GM19328 (cell line): ENCODE measurements at regions not wholly inside any gene's neighbourhood (a gene's known extent, or its start where the extent isn't known, plus 50 kb on each side); places are given as distances from the start of the nearest gene placed in this dataset.

Source experiments
- ATAC-seq: cut with Tn5 transposase; IDR thresholded peaks from one replicate; pipeline ENCODE4 v1.9.1; 2021; ENCODE audit warnings: mild to moderate bottlenecking, moderate library complexity; ENCODE audit not compliant: unreplicated experiment

DNA sequence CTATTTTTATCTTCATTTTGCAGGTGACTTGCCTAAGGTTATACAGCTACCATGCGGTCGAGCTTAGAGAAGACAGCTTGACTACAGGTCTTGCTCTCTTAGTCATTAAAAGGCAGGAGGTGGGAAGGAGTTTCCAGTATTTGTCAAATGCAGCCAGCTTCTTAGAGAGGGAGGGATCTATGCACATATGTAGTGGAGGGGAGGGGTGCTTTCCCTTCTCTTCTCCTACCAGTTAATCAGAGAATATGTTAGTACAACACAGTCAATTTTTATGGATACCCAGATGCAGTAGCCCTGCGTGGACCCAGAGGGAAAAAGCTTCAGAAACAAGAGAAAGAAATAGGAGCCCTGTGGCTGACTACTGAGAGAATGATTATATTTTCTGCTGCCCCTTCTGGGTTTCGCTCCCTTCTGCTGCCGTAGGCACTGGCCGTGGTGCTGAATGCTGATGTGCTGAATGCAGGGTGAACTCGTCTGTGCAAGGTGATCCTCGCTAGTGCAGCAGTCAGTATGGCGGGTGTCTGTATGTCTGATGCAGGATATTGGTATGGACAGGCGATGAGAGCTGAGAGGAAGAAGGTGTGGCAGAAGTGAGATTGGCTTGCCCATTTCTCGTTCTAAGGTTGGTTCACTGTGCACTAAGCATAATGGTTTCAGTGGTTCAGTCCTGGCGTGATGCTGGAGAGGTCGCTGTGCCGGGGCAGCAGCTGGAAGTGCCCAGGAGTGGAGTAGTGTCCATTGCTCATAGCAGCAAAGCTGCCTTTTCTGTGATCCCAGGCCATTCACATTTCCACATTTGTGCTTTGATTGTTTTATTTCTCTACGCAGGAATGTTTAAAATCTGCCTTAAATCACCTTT, 189.2 kb upstream of the PODXL start:
- ATAC-seq, result no peak

DNA sequence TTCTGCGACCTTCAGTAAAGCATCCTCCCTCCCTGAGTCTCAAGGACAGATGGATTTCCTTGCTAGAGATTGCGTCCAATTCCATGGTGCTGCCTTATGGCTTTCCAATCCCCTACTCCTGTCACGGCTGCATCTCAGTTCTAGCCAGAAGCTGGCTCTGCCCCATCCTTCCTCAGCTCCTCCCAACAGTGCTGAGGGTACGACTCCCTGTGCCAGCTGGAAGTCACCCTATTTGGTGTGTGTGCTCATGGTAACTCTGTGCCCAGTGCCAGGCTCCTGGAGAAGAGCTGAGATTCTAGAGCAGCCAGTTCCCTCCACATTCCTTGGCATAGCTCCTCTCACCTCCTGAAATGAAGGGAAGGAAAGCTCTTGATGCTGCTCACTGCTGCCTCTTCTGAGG, 185.0 kb upstream of the PODXL start:
- no peak for ATAC-seq

DNA sequence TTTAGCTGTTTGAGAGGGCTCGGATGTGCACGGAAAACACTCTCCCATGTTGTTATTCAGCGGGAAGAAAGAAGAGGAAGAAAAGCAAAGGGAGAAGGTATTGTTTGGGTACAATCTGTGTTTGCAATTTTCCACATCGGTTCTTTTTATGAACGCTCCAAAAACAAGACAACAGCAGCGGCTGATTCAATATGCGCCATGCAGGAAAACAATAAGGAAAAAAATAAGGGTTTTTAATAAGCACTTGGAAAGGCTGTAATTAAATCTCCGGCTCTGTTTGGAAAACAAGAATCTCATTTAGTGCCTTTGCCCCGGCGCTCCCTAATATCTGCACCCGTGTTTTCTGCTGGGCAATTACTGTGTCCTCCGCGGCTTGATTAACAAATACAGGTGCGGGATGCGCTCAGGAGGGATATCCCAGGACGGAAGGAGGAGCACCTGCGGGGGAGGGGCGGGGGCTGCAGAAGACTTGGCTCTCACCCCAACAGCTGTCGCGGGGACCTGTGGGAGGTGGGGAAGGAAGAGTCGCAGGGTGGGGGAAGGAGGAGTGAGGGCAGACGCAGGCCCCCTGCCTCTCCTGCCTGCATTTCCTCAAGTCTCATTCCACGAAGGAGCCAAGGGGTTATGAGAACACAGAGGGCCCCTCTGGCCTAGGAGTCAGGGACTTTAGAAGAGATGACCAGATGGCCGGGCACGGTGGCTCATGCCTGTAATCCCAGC, 181.5 kb upstream of the PODXL start:
- no peak for ATAC-seq

DNA sequence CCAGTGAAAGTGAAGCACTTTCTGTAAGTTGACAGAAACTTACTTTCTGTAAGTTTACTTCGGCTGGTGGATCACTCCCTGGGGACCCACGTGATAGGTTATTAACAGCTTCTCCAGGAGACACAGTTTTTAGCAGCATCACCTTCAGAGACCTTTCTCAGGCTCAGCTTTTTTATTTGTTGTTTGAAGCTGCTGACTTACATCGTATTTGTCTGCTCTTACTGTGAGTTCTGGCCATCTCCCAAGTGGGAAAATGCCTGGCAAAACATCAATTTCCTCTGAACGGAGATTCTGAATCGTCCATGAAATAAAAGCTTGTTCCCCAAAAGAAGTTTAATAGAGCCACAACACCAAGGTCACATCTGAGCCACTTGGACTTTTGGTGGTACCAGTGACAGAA, 178.7 kb upstream of the PODXL start:
- no peak for ATAC-seq

DNA sequence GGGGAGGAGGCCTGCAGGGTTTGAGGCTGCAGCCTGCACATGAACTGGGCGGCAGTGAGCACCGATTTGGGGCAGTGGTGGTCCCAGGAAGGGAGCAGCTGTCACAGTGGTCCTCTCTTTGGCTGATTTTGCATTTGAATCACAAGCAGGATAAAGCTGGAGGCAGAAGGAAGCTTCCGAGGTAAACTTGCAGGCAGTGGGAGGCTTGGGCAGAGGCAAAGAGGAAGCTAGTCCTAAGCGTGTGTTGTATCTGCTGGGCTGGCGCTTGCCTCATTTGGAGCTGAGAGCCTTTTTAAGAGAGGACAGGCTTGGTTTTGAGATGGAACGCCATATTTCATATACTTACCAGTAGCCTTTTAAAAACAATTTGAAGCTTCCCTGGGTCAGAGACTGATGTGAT, 177.2 kb upstream of the PODXL start:
- no peak for ATAC-seq

DNA sequence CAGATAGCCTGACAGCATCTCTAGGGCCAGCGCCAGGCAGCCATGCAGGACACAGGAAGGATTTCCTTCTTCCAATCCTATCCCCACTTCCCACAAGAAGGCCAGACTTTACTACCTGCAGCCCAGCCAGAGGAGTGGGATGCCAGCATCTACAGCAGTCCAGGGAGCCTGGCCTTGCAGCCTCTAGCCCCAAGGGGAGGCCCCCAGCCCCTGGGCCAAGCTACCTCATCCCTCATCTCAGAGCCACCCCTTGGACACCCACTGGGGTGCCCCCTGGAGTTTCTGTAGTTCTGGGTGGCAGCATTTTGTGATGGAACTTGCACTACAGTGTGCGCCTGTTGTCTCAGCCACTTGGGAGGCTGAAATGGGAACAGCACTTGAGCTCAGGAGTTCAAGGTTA, 170.8 kb upstream of the PODXL start:
- no peak for ATAC-seq

DNA sequence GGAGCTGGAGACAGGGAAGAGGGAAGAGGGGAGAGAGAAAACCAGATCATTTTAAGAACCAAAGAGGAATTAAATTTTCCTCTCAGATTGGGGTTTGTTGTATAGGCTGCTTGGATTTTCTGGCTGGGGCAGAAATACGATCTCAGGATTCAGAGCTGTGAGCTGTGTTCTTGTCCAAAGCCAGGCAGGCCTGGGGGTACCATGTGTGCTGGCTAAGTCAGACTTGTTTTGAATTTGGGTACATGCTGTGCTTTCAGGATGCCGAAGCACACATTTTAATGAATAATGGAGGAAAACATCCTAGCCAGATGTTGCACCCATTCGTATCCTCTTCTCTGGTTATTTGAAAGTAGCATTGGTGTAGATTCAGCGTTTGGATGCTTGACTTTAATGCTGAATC, 170.3 kb upstream of the PODXL start:
- ATAC-seq, result no peak

DNA sequence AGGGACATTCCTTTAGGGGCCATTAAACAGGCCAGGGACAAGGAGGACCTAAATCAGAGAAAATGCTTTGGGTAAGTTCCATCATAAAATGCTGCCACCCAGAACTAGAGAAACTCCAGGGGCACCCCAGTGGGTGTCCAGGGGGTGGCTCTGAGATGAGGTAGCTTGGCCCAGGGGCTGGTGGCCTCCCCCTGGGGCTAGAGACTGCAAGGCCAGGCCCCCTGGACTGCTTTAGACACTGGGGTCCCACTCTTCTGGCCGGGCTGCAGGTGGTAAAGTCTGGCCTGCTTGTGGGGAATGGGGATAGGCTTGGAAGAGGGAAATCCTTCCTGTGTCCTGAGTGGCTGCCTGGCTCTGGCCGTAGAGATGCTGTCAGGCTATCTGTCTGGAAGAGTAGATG, 169.6 kb upstream of the PODXL start:
- ATAC-seq, result no peak

DNA sequence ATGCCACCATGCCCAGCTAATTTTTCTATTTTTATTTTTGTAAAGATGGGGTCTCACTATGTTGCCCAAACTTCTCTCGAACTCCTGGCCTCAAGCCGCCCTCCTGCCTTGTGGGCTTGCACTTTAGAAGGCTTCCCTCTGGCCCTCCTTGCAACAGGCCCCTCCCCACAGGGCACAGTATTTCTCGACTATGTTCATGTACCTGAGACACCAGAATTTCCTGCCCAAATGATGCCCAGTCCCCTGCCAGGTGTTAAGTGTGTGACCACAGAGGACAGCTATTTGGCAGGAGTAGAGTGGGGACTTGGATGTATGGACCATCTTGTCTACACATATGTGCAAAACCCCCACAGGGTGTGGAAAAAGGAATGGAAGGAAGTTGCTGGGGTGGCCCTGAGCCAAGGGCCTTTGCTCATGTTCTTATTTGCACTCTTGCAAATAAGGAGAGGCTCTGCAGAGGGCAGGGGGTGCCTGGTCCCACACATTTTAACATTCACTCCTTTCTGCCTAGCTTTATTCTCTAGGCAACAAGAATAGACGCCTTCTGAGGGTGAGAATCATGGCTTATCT, 168.4 kb upstream of the PODXL start:
- ATAC-seq, result no peak

DNA sequence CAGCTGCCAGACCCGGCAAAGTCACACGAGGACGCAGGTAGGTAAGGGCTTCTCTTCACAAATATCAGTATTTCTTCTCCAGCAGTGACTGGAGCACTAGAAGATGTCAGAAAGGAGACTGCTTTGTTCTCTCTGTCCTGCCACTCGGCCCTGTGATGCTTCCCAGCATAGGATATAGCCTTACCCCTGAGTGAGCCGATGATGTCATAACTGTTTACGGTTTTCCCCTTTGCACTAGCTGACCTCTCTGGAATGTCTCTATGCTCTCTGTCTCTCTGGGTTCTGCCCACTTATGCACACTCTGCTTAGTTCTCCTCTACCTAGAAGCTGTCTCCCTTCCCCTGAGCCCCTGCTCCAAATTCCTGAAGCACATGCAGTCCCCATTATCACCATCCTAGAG, 167.5 kb upstream of the PODXL start:
- no peak for ATAC-seq

DNA sequence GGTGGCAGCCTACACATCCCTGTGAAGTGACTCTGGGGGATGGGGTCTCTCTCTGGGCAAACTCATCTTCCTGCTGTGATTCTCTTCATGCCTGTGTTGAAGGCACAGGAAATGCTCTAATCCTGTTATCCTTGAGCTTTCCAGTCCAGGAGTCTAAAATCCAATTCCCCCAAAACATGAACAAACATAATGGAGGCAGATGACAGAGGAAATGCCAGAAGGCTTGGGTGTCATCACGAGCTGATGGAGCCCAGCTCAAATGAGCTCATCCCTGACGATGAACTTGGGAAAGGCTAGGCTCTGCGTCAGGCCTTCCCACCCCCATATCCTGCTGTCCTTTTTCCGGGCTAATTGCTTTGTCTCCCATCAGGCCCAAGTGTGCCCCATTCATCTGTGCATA, 165.9 kb upstream of the PODXL start:
- no peak for ATAC-seq

DNA sequence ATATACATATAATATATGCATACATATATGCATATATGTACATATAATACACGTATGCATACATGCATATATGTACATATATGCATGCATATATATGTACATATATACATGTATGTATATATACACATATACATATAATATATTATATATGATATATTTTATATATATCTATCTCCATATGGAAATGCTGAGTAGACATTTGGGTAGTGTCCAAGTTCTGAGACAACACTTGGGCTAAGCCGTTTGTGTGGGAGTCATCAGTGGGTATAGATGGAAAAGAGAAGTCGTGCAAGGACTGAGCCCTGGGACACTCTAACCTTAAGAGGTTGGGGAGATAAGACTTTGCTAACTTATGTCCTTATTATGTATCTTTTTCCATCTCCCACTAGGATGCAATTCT, 165.2 kb upstream of the PODXL start:
- ATAC-seq, result no peak

DNA sequence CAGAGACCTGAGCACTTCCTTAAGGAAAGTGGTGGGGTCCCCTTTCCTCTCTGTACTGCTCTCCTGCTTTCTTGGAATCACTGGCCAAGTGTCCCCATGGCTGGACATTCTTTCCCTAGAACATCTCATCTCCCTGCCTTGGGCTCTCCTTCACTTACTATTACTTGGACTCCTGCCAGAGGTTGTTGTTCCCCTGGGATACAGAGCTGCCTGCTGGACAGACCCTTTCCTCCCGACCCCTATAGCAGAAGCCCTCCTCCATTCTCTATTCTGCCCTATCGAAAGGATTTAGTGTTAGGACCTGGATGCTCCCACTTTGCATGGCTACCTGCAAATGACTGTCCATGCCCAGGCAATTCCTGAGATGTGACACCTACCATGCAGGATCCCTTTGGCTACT, 164.3 kb upstream of the PODXL start:
- no peak for ATAC-seq

DNA sequence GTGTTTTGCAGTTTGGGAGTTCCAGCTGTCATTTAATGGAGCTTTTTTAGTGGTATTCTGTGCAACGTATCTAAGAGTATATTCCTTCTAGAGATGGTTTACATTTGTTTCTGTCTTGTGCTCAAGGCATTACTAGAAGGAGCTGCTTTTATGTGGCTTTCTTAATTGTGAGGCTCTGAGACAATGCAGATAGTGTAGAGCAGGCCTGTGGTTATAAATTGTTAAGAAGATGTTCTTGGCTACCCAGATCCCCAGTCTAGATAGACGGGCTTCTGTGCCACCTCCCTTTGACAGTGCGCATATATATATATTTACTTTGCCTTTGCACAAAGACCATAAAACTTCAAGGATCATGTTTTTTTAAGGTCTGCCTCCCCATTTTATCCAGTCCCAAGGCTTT, 160.8 kb upstream of the PODXL start:
- ATAC-seq, result no peak

DNA sequence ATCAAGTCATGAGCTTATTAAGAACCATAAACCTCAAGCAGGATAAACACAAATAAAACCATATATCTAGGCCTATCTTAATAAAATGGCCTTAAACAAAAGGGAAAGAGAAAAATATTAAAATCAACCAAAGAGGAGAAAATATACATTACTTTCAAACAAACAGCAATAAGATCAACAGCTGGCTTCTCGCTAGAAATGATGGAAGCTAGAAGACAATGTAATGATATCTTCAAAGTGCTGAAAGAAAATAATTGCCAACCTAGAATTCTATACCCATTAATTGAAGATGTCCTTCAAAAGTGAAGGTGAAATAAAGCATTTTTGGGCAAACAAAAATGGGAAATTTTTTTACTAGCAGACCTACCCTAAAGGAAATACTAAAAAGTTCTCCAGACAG, 142.9 kb upstream of the PODXL start:
- no peak for ATAC-seq

DNA sequence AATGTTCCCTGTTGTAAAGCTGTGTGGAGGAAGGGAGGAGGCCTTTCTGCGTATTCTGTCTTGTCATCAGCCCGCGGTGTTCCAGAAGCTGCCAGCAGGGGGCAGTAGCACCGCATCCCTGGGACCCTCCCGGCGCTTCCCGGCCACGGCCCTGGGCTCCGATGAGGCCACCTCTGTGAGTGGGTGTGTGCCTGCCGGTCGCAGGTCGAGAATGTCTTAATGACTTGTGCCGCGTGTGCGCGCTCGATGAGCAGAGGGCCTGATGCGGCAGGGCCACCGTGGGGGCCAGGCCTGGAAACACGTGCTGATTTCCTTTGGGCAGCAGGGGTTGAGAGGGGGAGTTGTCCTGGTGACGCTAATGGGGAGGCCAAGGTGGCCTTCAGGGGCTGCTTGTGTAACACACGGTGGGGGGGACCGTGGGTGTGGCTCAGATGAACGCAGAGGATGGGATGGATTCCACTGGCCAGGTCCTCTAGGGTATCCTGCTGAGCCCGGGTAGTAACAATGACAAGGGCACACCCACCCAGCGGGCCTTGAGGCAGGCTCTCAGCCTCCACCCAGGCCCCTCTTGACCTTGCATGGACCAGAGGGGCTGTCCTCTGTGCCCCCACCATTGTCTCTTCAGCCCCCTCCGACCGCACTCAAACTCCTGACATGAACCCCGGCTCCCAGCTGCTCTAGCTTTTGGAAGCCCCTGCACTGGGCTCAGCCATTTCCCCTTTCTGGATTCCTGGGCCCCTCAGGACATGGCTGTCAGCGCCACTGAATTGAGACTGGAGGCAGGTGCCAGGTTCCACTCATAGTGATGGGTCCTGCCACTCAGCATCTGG, 135.9 kb upstream of the PODXL start:
- no peak for ATAC-seq

DNA sequence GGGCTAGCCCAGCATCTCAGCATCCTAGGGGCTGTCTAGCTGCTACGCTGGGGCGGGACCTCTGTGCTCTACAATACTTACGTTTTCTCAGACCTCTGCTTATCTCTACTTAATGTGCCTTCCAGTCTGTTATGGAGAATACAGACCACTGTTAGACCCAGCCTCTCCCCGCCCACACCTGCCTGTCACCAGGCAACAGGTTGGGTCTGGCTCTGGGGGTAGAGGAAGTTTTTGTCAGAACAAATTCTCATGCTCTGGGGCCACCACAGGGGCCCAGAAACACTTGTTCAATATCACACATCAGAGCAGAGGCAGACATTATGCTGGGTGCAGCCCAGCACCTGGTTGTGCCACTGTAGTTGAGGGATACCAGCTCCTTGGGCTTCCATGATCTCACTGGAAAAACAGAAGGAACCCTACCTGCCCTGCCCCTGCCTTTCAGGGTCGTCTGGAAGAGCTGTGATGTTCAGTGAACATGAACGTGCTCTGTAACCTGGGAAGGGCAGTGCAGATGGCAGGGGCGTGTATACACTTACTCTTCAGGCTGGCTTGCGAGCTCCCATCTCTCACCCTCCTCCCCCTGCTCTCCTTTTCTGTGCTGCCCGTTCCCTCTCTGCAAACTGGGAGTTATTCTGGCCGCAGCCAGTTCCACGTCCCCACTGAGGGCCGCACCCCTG, 135.2 kb upstream of the PODXL start:
- no peak for ATAC-seq

DNA sequence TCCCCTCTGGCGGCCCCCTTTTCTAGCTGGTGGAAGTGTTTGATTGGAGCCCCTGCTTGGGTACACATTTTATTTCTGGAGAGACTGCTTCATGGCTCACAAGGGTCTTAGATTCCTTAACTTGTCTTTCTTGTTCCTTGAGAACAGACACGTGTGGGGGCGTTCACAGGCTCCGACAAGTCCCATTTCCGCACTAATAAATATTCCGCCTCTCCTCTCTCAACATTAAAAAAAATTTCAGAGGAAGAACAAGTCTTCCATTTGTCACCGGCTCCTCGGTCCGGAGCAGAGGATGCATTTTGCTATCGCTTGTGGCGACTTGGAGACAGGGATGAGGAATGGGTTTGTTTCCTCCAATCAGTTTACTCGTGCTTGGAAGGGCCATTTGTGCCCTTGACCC, 134.0 kb upstream of the PODXL start:
- ATAC-seq, result no peak

DNA sequence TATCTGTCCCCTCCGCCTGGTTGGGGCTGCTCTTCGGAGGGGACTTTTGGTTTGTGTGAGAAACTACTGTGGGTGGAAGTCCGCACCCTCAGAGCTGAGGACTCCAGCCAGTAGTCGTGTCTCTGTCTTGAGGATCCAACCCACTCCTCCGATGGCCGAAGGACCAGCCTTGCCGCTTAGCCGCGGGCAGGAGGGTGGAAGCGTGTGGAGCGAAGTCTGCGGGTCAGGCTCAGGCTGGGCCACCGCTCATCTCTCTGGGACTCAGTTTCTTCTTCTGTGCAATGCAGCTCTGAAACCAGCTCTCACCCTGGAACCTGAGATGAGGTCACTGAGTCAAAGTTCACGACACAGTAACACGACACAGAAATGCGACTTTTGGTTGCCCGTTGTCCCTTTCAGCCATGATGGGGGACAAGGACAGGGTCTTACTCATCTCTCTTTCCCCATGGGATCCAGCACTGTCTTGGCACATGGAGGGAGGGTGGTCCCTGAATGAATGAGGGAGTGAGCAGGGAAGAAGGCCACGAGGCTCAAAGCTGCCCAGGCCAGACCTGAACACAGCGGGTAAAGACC, 133.3 kb upstream of the PODXL start:
- no peak for ATAC-seq
